ENCODE measurements at regions not wholly inside any gene's neighbourhood (a gene's known extent, or its start where the extent isn't known, plus 50 kb on each side); places are given as distances from the start of the nearest gene placed in this dataset.
A peak's percentile ranks its signal among the peaks of the same experiment; 100 is the strongest.
"Not testable (repeated sequence)": the region's sequence is repeated elsewhere in the genome, so short reads cannot be mapped to it uniquely, and the experiment has no call there.

DNA sequence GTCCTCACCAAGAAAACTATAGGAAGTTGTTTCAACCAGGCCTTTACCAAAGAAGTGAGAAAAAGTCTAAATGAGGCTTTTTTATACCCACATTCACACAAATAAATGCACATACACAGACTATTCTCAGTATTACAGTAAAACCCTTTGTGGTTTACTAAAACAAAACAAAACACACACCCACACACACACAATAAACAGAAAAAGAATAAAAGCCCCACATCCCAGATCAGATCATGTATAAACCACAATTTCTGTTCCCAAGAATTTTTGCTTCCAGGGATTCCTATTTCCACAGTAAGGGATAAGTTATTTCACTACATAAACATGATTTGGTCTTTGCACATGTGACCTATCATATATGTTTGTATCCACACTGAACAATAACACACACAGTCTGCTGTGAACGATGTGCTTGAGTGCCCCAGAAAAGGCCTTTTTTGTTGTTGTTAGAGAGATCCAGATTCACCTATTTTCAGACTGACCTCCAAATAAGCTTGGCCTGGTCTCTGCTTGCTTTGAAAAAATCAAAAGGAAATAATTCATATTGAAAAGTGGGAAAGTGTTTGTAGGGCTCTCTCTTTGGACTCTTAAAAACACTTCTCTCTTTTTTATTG, 283.4 kb upstream of the ATP11B start:
- no peak for DNase-seq (ENCODE audit: low read depth)

DNA sequence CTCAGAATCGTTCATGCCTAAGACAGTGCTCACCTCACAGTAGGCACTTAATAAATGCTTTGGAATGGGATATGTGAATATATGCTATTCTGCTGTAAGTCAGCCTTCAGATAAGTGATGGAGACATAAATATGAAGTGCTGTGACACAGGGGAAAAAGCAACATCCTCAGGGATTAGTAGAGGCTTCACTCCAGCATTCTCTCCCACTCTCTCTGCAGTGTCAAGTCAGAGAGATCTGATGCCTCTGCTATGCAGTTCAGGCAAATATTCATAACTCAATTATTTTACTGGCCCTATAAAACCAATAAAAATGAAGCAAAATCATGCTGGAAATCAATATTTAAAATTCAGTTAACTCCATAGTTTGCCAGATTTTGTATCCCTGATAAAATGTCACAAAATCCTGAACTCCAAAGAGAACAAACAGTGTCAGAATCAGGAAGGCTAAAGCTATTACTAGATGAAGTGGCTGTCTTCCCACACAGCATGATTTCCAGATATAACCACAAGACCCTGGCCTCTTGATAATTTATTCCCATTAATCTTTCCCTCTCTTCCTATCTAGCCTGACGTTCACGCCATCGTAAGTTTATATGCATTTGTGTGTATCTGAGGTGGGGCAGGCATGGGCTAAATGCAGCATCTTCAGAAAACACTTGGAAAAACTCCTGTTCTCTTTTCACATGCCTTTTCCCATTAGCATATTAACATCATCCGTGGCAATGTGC, 278.9 kb upstream of the ATP11B start:
- no peak for DNase-seq (ENCODE audit: low read depth)

DNA sequence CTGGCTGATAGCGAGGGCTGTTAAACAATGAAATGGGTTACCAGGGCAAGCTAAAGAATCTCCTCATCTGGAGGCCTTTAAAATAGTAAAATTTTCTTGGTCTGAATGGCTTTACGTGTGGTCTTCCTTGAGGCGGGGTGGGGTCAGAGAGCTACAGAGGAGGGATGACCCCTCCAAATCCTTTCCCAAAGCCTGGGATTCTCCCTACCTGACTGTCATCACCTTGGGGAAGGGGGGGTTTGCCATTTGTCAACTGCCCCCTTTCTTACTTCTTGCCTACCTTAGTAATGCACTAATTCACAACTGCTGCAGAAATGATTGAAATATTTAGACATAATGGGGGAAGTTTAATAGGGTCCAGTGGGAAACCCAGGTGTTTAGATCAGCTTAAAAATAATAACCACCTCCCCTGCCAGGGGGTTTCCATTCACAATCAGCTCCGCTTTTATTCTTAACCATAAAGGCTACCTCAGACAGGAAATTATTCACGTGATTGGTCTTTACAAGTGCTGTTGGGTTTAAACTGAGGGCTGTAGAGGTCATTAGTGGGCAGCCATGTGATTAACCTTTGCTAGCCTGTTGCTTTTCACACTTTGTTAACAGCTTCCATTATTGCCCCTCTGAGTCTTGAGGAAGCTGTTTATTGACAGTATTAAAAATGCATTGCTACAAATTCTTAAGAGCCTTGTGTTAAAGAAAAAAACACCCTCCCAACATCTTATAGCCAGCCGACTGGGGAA, 276.5 kb upstream of the ATP11B start:
- no peak for DNase-seq (ENCODE audit: low read depth)

DNA sequence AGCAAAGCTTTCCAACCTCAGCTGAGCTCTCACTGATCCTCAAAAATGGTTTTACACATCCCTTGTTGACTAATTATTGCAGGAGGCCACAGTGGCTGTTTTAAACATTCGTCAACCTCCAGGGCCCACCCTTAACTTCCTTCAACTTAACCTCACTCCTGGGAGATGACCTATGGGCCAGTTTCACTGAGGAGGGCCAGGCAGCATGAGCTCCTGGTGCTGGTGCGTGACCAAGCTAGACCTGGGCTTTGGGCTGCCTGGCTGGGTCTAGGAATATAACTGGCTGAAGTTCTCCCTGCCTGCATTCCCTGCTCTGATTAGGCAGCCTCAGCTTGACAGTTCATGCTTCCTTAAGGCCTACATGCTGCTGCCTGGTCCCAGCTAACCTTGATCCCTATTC, 273.7 kb upstream of the ATP11B start:
- DNase-seq (ENCODE audit: low read depth) = no peak

DNA sequence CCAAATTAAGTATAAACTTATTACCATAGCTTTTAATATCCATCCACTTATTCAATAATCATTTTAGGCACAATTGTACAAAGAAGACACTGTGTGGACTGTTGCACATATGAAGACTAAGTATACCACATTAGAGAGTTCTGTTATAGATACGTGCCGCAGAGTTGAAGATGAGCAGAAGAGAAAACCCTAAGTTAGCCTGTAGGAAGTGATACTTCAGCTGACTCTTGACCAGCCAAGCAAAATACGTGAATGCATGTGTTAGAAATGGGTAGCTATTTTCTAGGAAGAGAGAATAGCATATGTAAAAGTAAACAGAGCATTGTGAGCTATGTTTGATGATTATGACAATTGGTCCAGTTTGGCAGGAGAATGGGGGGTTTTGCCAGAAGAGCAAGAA, 272.0 kb upstream of the ATP11B start:
- DNase-seq (ENCODE audit: low read depth) = no peak

DNA sequence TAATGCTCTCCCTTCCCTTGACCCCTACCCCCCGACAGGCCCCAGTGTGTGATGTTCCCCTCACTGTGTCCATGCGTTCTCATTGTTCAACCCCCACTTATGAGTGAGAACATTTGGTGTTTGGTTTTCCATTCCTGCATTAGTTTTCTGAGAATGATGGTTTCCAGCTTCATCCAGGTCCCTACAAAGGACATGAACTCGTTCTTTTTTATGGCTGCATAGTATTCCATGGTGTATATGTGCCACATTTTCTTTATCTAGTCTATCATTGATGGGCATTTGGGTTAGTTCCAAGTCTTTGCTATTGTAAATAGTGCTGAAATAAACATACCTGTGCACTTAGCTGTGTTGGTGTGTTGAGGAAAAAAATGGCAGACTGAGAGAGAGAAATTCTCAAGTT, 269.9 kb upstream of the ATP11B start:
- DNase-seq (ENCODE audit: low read depth) = not testable (repeated sequence)

DNA sequence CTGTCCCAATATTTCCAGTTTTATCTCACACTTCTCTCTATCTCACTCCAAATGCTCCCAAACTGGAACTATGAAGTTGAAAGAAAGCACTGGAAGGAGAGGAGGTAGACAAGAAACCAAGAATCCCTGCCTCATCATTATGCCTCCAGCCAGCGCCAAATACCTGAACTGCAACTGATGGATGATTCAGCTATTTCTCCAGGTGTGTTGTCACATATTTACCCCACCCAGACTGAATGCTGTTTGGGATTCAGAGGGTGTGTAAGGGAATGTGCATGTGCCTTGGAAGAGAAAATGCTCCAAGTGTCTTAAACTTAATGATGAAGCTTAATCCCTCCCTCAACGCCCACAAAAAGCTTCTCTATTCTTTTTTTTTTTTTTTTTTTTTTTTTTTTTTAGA, 269.5 kb upstream of the ATP11B start:
- DNase-seq (ENCODE audit: low read depth) = no peak

DNA sequence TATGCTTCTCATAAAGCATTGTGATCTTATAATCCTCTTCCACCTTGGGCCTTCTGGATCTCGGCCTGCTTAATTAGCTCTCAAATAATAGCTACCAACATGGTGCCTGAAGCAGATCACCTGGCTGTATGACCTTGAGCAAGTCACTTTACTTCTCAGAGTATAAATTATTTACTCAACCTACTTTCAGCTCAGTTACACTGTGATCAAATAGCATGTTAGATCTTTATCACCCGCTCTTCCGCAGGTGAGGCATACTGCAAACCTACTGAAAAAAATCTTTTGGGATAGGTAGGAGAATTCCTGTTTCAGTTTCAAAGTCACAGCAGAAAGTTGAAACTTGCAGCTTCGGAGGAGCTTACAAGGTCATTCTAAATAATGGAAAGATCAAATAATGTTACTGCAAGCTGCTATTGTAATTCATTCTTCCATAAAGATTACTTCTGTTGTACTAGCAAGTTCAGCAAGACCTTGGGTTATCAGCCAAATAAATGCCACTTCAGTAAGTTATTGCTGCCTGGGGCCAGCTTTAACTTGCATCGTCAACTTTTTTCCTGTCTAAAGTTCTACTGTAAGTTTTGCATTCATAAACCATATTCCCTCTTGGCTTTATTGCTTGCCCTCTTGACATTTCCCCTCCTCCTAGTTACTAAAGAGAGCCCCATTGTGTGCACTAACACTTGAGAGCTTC, 268.4 kb upstream of the ATP11B start:
- no peak for DNase-seq (ENCODE audit: low read depth)

DNA sequence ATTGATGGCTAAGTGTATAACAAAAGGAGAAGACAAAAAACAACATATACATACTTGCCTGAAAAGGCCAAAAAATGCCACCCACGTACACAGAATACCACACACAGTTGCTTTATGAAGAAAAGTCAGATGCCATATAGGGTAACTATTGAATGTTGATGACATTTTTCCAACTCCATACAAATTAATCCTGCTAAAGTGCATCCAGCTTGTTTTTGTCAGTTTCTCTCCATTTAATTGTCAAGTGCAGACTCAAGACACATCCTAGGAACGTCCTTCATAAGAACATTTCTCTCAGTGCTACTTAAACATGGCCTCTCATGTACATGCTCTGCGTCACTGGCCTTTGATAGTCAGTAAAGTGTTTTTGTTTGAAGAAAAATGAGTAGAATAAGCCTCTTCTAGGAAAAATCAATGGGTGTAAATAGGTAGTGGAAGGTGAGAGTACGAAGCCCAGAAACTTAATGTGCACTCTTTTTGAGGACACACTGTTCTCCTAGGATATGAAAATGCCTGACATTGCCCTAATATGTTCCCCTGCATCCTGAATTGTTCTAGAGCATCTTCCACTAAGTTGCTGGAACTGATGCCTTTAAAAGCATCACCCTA, 267.4 kb upstream of the ATP11B start:
- DNase-seq (ENCODE audit: low read depth) = no peak

DNA sequence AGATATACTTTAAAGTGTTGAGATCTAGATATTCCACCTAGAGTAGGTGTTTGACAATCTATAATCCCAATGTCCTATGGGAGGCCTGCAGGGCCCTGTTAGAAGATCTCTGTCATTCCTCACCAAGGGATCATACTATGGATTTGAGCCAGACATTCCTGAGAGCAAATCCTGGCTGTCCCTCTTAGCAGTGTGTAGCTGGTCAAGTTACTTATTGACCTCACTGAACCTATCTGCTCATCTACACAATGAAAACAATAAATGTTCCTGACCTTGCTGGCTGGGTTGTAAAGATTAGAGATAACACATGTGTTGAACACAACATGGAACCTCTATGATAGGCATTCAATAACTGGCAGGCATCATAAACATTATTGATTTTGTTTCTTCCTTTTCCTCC, 265.6 kb upstream of the ATP11B start:
- no peak for DNase-seq (ENCODE audit: low read depth)

DNA sequence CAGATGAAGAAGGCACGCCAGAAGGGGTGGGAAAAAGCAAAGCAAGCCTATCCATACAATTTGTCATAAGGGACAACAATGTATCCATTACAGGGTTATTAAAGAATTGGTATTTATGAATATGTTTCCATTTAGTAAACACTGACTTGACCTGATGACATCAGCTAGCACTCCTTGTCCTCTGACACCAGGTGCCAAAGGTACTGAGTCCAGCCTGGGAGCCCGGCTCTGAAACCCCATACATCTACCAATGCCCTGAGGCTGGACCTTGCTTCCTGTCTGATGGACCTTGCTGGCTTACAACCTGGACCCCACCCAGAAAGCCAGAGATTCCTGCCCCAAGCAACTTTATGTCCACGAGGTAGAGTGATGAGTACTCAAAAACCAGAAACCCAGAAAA, 263.0 kb upstream of the ATP11B start:
- no peak for DNase-seq (ENCODE audit: low read depth)

DNA sequence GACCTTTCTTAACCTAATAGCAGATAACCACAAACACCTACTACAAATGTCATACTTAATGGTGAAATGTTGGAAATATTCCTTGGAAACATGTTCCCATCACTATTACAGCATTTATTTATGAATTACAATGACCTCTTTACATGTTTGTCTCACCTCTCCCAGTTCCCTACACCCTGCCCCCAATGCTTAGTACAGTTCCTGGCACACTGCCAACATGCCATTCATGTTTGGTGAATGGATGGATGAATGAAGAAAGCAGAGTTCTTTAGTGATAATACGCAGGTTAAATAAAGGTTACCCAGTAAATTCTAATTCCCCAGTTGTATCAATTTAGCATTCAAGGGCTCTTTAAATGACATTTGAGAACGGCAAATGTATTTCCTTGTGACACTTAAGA, 259.9 kb upstream of the ATP11B start:
- DNase-seq (ENCODE audit: low read depth) = no peak

DNA sequence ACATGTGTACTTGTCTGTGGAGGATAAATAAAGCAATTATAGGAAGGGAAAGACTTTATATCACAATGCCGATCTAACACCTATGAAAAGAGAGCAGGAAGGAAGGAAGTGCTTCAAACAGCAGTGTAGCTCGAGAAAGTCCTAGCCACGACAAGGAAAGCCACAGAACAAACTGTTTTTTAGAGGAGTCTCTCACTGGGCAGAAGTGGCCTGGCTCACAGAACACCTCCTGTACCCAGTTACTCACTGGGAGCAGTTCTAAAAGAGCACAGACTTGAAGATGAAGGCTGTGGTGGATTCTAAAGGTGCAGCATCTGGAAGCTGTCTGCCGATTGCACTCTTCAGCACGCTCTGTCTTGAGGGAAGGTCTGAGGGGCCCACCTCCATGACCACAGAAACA, 248.8 kb upstream of the ATP11B start:
- no peak for DNase-seq (ENCODE audit: low read depth)

DNA sequence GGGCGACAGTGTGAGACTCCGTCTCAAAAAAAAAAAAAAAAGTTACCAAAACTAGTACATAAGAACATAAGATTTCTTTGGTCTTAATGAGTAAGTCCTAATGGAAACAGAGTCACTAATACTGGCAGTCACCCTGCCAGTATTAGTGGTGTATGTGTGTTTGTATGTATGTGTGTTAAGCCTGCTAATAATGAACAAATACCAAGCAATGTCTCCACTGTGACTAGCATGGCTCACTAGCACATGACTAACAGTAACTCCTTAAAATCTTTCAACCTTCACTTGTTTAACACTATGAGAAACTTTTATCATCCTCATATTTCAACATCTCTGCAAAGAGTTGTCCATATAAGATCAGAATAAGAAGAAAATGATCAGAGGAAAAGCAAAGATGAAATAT, 231.0 kb upstream of the ATP11B start:
- DNase-seq (ENCODE audit: low read depth) = no peak

DNA sequence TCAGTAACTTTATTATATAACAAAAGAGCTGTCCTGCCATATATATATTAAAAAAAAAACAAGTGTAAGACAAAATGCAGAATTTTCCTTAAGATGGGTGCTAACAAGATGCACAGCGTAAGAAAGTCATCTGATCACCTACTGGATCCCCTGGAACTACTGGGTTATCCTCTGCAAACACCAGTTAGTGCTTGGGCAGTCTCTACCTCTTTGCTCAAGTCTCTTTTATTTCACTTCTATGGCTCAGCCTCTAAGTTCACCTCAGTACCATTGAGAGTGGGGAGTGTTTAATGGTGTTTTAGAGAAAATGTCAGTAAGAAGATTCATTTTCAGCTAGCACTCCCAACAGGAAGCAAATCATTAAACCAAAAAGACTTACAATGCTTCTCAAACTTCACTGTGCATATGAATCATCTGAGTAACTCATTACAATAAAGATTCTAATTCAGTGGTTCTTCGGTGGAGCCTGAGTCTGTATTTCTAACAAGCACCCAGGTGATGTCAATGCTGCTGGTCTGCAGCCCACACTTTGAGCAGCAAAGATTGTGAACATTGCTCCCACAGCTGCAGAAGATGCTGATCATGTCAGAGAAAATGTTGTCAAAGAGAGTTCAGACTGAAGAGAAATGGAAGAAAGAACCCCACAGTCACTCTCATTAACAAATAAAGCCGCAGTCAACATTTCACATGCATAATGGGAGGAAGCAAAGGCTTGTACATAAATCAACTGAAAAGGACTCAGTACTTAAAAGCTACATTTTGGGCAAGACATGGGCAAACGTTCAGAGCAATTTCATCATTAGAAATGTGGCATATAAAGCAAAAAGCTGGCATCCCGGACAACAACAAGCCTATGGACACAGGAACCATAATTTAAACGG, 227.1 kb upstream of the ATP11B start:
- DNase-seq (ENCODE audit: low read depth) = no peak

DNA sequence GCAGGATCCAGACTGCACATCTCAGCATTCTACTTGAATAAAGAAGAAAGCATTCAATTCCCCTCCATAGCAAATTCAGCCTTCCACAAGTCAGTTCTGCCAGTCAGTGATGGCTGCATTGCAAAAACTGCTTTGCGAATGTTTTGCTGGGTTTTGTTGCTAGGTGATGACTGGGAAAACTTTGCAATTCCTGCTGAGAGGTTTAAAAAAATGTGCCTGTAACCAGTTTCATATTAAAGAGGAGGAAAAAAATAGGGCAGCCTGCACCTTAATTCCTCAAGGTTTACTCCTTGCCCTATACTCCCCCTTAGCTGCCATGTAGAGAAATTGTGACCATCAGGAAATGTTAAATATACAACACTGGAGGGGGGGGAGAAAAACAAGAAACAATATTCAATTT, 225.6 kb upstream of the ATP11B start:
- peak; percentile 0 for DNase-seq (ENCODE audit: low read depth)

DNA sequence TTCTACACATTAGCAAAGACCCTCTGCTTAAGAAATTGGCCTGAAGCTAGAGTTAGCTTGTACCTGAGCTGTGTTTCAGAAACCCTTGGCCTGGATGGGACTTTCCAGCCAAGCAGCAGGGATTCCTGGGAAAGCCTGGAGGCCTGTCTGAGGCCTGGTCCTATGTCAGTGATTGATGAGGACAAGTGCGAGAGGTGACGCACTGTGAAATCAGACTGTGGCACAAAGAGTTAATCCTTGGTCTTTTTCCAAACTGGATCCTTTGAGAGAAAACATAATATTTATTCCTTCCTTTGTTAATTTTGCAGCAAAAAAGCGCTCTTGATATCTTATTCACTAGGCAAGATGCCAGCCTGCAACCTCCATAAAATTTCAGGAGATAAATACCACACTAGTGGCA, 225.0 kb upstream of the ATP11B start:
- no peak for DNase-seq (ENCODE audit: low read depth)

DNA sequence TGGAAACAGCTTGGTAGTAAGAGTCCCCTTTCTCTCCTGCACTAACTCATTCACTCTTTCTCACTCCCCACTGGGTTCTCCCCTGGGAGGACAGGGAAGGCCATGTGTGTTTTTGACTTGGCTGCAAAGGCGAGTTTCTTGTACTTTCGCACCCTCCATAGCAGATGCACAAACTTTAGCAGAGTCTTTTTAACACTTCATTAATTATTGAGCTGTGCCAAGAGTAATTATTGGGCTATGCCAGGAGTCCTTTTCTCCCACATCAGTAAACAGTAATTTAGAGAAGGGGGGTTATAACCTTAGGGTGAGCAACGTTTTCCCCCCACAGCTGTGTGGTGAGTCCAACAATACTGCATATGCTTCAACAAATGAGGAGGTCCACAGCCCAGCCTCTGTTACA, 224.4 kb upstream of the ATP11B start:
- DNase-seq (ENCODE audit: low read depth) = no peak

DNA sequence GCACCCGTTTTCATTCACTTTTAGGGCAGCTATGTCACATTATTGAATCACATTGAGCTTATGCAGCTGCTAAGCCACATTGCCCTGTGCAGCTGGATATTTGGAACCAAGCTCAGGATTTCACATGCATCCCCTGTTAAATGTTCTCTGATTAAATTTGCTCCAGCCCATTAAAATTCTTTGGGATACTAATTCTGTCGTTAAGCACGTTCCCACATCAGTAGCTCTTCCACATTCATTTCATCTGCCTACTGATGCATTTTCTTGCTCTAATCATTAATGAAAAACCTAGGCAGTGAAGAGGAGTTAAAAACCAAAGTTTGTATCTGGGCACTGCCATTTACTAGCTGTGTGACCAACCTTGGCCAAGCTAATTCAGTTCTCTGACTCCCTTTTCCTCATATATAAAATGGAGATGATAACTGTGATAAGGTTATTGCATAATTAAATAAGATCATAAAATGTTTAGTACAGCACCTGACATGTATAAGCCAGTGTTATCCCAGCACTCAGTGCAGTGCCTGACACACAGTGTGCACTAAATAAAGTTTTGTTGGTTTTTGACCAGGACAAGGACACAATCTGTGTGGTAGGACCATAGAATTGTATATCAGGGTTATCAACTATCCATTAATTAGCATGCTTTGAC, 222.2 kb upstream of the ATP11B start:
- DNase-seq (ENCODE audit: low read depth) = no peak

DNA sequence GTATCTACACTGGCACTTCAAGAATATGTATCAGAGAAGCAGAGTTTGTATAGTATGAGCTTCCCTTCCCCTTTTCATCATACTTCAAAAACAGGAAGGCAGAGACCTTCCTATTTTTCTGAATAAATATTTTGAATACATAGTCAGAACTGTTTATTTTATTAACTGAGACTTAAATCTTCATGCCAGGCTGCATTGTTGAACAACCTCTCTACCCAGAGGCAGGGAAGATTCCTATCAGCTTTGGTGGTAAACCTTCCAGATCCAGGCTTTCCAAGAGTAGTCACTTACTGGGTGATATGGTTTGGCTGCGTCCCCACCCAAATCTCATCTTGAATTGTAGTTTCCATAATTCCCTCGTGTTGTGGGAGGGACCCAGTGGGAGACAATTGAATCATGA, 217.4 kb upstream of the ATP11B start:
- DNase-seq (ENCODE audit: low read depth) = no peak

DNA sequence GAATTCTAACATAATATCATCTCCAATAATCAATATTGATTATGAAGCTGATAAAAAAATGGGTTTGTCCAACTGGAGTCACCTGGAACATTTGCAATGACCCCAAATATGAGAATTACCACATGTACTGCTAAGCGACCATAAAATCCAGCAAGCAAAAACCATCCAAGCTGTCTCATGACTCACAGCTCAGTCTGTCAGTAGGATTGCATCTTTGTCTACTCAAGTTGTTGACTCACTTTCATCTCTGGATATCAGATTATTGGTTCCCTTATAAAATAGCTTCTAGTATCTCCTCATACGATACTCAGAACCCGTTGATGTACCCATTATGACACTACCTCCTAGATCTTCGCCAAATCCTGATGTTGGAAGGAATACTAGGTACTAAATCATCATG, 209.8 kb upstream of the ATP11B start:
- DNase-seq (ENCODE audit: low read depth) = peak; percentile 0
